ENCODE measurements at regions not wholly inside any gene's neighbourhood (a gene's known extent, or its start where the extent isn't known, plus 50 kb on each side); places are given as distances from the start of the nearest gene placed in this dataset.

- H3K9me3 ChIP-seq: no peaks in the 10 kb centered on the region
- H3K4me3 ChIP-seq: no peak overlapping the region
- in situ Hi-C loops (cut with MboI; ENCODE audit: low pct_ligation_motif_present in 1 of 4, low pct_unique_long_range_greater_than_20kb in 1 of 4, low sequenced_read_pairs in 3 of 4) (no loop called here), intact Hi-C loops (cut with DNase I; ENCODE audit: low total_unique reads) (no loop called here)
- TF ChIP-seq CTCF (IDR thresholded peaks at IDR 0.05) (no peak), EP300 (IDR thresholded peaks at IDR 0.05; ENCODE audit: low read depth) (no peak), POLR2AphosphoS5 (IDR thresholded peaks at IDR 0.05) (no peak), POLR2A (IDR thresholded peaks at IDR 0.05) (no peak)
- no peaks in the 10 kb centered on the region for H3K27me3 ChIP-seq
- 91 to 93% methylated on average over 4 of the region's 4 CpGs for WGBS, 2 donors (ENCODE audit: low coverage in 1 of 2)
- DNase-seq: no peak
- no peaks in the 10 kb centered on the region for H3K4me1 ChIP-seq
- no peak overlapping the region for H3K27ac ChIP-seq
- H3K36me3 ChIP-seq: no peaks in the 10 kb centered on the region
Measured at GRCh38 chr3:94778814-94779494, 716.1 kb downstream of the NSUN3 start.

GRCh38 chr3:94779699-94780098, 716.8 kb downstream of the NSUN3 start:
- TF ChIP-seq POLR2A (IDR thresholded peaks at IDR 0.05) (no peak), CTCF (IDR thresholded peaks at IDR 0.05) (no peak), POLR2AphosphoS5 (IDR thresholded peaks at IDR 0.05) (no peak), EP300 (IDR thresholded peaks at IDR 0.05; ENCODE audit: low read depth) (no peak)
- Histone ChIP-seq H3K4me1 (no peaks in the 10 kb centered on the region), H3K4me3 (no peak overlapping the region), H3K27me3 (no peaks in the 10 kb centered on the region), H3K36me3 (no peaks in the 10 kb centered on the region), H3K27ac (no peak overlapping the region), H3K9me3 (no peaks in the 10 kb centered on the region)
- DNase-seq: no peak
- whole genome bisulfite sequencing, 2 donors (ENCODE audit: low coverage in 1 of 2): 79 to 92% methylated on average over 1 of the region's 1 CpG
- intact Hi-C loops (cut with DNase I; ENCODE audit: low total_unique reads) (no loop called here), in situ Hi-C loops (cut with MboI; ENCODE audit: low pct_ligation_motif_present in 1 of 4, low pct_unique_long_range_greater_than_20kb in 1 of 4, low sequenced_read_pairs in 3 of 4) (no loop called here)

- Histone ChIP-seq H3K9me3 (no peaks in the 10 kb centered on the region), H3K27ac (no peak overlapping the region), H3K36me3 (no peaks in the 10 kb centered on the region), H3K4me3 (no peak overlapping the region), H3K27me3 (no peaks in the 10 kb centered on the region), H3K4me1 (no peaks in the 10 kb centered on the region)
- in situ Hi-C loops (cut with MboI; ENCODE audit: low pct_ligation_motif_present in 1 of 4, low pct_unique_long_range_greater_than_20kb in 1 of 4, low sequenced_read_pairs in 3 of 4) (no loop called here), intact Hi-C loops (cut with DNase I; ENCODE audit: low total_unique reads) (no loop called here)
- WGBS, 2 donors (ENCODE audit: low coverage in 1 of 2): 89 to 90% methylated on average over 4 of the region's 4 CpGs
- no peak for DNase-seq
- TF ChIP-seq EP300 (IDR thresholded peaks at IDR 0.05; ENCODE audit: low read depth) (no peak), POLR2AphosphoS5 (IDR thresholded peaks at IDR 0.05) (no peak), CTCF (IDR thresholded peaks at IDR 0.05) (no peak), POLR2A (IDR thresholded peaks at IDR 0.05) (no peak)
Measured at GRCh38 chr3:94784274-94784673, 721.4 kb downstream of the NSUN3 start.

GRCh38 chr3:94787066-94787465, 724.2 kb downstream of the NSUN3 start:
- DNase-seq: no peak
- Histone ChIP-seq H3K36me3 (no peaks in the 10 kb centered on the region), H3K27me3 (no peaks in the 10 kb centered on the region), H3K27ac (no peak overlapping the region), H3K4me3 (no peak overlapping the region), H3K9me3 (no peaks in the 10 kb centered on the region), H3K4me1 (no peaks in the 10 kb centered on the region)
- in situ Hi-C loops (cut with MboI; ENCODE audit: low pct_ligation_motif_present in 1 of 4, low pct_unique_long_range_greater_than_20kb in 1 of 4, low sequenced_read_pairs in 3 of 4): no loop called here
- TF ChIP-seq EP300 (IDR thresholded peaks at IDR 0.05; ENCODE audit: low read depth): no peak
- TF ChIP-seq POLR2AphosphoS5 (IDR thresholded peaks at IDR 0.05): no peak
- no peak for TF ChIP-seq POLR2A (IDR thresholded peaks at IDR 0.05)
- no peak for TF ChIP-seq CTCF (IDR thresholded peaks at IDR 0.05)
- WGBS, 2 donors (ENCODE audit: low coverage in 1 of 2): 82 to 84% methylated on average over 5 of the region's 5 CpGs
- intact Hi-C loops (cut with DNase I; ENCODE audit: low total_unique reads): no loop called here

All from transverse colon (tissue), 4 donors.